Lower lobe of right lung (tissue), 2 donors: ENCODE measurements at regions not wholly inside any gene's neighbourhood (a gene's known extent, or its start where the extent isn't known, plus 50 kb on each side); places are given as distances from the start of the nearest gene placed in this dataset.

ENCODE experiments used
- ATAC-seq, 2 donors: fragments of 200-7000 bp; cut with Tn5 transposase; one replicate each; pipeline ENCODE4 v1.9.1; 2020 to 2022; ENCODE audit warnings: mild to moderate bottlenecking in 2 of 2, moderate library complexity in 2 of 2
- DNase-seq: peaks from one replicate; pipeline ENCODE4 v3.0.0-alpha.2; 2020
- H3K27ac ChIP-seq: fragments of 200-600 bp; one replicate; pipeline ENCODE4 v1.8.0; 2022
- H3K27me3 ChIP-seq: fragments of 200-600 bp; one replicate; pipeline ENCODE4 v1.8.0; 2022; ENCODE audit warnings: low read depth
- H3K36me3 ChIP-seq: fragments of 200-600 bp; one replicate; pipeline ENCODE4 v1.8.0; 2022; ENCODE audit warnings: mild to moderate bottlenecking
- H3K4me1 ChIP-seq: fragments of 200-600 bp; one replicate; pipeline ENCODE4 v1.8.0; 2022
- H3K4me3 ChIP-seq: fragments of 200-600 bp; one replicate; pipeline ENCODE4 v1.8.0; 2022; ENCODE audit warnings: mild to moderate bottlenecking
- H3K9me3 ChIP-seq: fragments of 200-600 bp; one replicate; pipeline ENCODE4 v1.8.0; 2022
- intact Hi-C: fragments of 100-400 bp; cut with DNase I; formaldehyde crosslinking; loops from one replicate; pipeline ENCODE4 v1.11.0; 2022
- TF ChIP-seq, protein P1 (sequence below): fragments of 200-600 bp; IDR thresholded peaks from one replicate; pipeline ENCODE4 v1.8.0; 2022; ENCODE audit warnings: antibody characterized with exemption, mild to moderate bottlenecking
- donor health status: DM: no; HTN: yes; CAD: no; lungs with severe emphysema.

DNA sequence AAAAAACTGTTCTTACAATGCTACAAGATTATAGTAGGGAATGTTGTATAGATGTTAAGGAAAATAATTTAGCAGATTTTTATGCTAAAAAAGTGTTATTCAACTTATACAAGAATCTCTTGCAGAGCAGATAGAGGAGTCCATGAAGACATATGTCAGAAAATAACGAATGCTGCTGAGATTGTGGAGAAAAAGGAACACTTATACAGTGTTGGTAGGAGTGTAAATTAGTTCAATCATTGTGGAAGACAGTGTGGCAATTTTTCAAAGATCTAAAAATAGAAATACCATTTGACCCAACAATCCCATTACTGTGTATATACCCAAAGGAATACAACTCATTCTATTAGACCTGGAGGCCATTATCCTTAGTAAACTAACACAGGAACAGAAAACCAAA, 286.2 kb upstream of the OLFM3 start:
- H3K27ac ChIP-seq: no peak overlapping the region
- ATAC-seq (no peak), DNase-seq (no peak)
- H3K27me3 ChIP-seq: no peaks in the 10 kb centered on the region
- TF ChIP-seq, protein P1, sequence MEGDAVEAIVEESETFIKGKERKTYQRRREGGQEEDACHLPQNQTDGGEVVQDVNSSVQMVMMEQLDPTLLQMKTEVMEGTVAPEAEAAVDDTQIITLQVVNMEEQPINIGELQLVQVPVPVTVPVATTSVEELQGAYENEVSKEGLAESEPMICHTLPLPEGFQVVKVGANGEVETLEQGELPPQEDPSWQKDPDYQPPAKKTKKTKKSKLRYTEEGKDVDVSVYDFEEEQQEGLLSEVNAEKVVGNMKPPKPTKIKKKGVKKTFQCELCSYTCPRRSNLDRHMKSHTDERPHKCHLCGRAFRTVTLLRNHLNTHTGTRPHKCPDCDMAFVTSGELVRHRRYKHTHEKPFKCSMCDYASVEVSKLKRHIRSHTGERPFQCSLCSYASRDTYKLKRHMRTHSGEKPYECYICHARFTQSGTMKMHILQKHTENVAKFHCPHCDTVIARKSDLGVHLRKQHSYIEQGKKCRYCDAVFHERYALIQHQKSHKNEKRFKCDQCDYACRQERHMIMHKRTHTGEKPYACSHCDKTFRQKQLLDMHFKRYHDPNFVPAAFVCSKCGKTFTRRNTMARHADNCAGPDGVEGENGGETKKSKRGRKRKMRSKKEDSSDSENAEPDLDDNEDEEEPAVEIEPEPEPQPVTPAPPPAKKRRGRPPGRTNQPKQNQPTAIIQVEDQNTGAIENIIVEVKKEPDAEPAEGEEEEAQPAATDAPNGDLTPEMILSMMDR: no peak
- no peaks in the 10 kb centered on the region for H3K9me3 ChIP-seq
- H3K4me3 ChIP-seq: no peak overlapping the region
- intact Hi-C loops: no loop called here
- no peaks in the 10 kb centered on the region for H3K36me3 ChIP-seq
- no peaks in the 10 kb centered on the region for H3K4me1 ChIP-seq

DNA sequence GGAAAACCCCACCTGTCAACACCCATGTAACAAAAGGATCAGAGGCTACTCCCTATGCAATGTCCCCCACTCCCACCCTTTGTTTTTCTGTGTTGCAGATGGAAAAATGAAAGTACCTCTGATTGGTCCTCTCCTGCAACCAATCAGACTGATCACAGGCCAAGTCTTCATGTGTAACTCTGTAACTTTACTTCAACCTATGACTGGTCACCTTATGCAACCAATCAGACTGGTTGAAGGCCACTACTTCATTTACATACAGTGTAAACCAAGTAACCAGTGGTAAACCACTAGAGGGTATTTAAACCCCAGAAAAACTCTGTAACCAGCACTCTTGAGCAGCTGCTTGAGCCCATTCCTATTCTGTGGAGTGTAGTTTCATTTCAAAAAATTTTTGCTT, 266.3 kb upstream of the OLFM3 start:
- TF ChIP-seq, protein P1: no peak
- H3K36me3 ChIP-seq: no peaks in the 10 kb centered on the region
- no peaks in the 10 kb centered on the region for H3K4me1 ChIP-seq
- no peaks in the 10 kb centered on the region for H3K27me3 ChIP-seq
- ATAC-seq: no peak
- intact Hi-C loops: no loop called here
- no peaks in the 10 kb centered on the region for H3K9me3 ChIP-seq
- H3K4me3 ChIP-seq: no peak overlapping the region
- no peak overlapping the region for H3K27ac ChIP-seq
- no peak for DNase-seq

DNA sequence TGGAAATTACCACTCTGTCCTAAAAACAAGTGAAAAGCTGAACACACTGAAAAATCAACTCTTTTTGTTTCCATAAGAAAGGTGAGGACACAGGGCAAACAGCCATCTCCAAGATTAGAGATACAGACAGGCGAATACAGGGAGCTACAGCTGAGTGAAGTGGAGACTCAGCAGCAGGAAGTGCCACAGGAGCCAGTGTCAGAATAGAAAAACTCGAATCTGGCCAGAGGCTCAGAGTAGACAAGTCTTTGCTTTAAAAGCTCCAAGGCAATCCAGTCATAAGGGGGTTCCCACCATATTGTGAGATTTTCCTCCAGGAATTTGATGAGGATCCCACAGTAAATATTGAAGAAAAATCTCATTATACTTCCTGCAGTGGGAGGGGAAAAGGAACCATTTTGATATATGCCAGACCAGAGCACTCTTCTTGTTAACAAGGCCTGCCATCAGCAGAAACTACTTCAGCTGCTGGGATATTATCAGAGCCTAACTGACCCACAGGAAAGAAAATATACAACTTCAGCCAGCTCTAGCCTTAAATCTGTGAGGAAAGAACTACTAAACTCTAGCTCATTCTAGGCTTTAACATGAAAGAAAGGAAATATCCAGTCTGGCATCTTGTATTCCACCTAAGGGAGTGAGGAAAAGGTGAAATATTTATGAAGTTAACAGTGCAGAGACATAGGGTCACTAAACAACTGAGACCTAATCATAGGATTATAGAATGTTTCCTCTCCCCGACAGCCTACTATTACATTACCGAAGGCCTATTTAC, 256.2 kb upstream of the OLFM3 start:
- Histone ChIP-seq H3K36me3 (no peaks in the 10 kb centered on the region), H3K9me3 (no peaks in the 10 kb centered on the region), H3K27me3 (no peaks in the 10 kb centered on the region), H3K4me3 (no peak overlapping the region), H3K27ac (no peak overlapping the region), H3K4me1 (no peaks in the 10 kb centered on the region)
- TF ChIP-seq, protein P1: no peak
- ATAC-seq: no peak
- DNase-seq: no peak
- intact Hi-C loops: no loop called here

DNA sequence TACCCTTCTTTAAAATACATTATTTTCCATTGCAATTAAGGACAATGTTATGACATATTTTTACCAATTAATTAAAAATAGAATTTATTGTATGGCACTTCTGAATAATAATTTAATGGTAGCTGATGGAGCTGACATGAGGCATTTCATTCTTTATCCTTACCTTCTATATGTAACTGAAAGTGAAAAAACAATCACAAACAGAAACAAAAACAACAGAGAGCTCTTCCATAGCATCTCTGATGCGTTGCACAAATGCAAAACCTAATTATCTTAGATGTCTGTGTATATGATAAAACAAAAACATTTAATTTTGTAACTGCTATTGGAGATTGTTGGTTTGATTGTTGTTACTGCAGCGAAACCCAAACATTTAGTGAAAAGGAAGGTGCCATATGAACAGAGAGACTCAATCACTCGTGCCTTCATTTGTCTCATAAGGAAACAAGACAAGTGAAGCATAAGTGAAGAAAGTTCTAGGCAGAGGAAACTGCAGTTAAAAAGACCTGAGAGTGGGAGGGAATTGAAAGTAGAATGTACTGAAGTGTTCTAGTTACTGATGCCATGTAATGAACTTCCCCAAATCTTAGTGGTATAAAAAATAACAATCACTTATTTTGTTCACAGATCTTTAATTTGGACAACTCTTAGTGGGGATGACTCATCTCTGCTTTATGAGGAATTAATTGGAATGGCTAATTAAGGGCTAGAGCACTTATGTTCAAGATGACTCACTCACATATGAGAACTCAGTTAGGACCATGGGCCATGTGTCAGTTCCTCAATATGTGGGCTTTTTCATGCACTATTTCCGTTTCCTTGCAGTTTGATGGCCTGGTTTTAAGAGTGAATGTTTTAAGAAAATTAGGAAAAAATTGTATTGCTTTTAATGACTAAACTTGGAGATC, 245.0 kb upstream of the OLFM3 start:
- H3K4me1 ChIP-seq: no peaks in the 10 kb centered on the region
- H3K36me3 ChIP-seq: no peaks in the 10 kb centered on the region
- no peak overlapping the region for H3K4me3 ChIP-seq
- H3K9me3 ChIP-seq: no peaks in the 10 kb centered on the region
- no peak for ATAC-seq
- H3K27ac ChIP-seq: no peak overlapping the region
- no peaks in the 10 kb centered on the region for H3K27me3 ChIP-seq
- DNase-seq: no peak
- intact Hi-C loops: no loop called here
- TF ChIP-seq, protein P1: no peak

DNA sequence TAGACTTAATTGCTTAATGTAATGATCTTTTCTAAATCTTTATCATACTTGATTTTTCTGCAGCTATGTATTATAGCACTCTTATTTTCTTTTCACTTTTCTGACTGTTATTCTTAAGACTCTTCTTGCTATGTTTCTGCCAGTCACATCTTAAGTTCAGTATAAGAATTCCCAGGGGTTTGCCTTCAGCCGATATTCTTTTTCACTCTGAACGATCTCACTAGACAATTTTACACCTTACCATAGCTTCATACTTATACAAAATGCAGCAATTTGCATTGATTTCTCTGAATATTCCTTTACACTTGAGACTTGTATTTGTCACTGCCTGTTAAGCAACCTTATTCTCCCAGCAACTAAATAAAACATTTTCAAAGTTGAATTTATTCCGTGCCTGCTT, 242.5 kb upstream of the OLFM3 start:
- Histone ChIP-seq H3K27me3 (no peaks in the 10 kb centered on the region), H3K4me3 (no peak overlapping the region), H3K9me3 (no peaks in the 10 kb centered on the region), H3K27ac (no peak overlapping the region), H3K4me1 (no peaks in the 10 kb centered on the region), H3K36me3 (no peaks in the 10 kb centered on the region)
- intact Hi-C loops: no loop called here
- ATAC-seq (no peak), DNase-seq (no peak)
- TF ChIP-seq, protein P1: no peak
